SJCRH30 (cell line): ENCODE measurements at regions not wholly inside any gene's neighbourhood (a gene's known extent, or its start where the extent isn't known, plus 50 kb on each side); places are given as distances from the start of the nearest gene placed in this dataset.

Experiments
- DNase-seq, 2 experiments: peaks; one replicate each; pipeline ENCODE4 v3.0.0-alpha.2; 2015 to 2020
- H3K27ac ChIP-seq: fragments of 250-450 bp; sonication (Bioruptor Pico); 2 replicates; pipeline ENCODE4 v1.5.1; 2020; ENCODE audit warnings: mild to moderate bottlenecking, moderate library complexity
- H3K27me3 ChIP-seq: fragments of 250-450 bp; sonication (Bioruptor Pico); 2 replicates; pipeline ENCODE4 v1.5.1; 2020; ENCODE audit warnings: mild to moderate bottlenecking, moderate library complexity
- H3K36me3 ChIP-seq: fragments of 250-450 bp; sonication (Bioruptor Pico); 2 replicates; pipeline ENCODE4 v1.5.1; 2020; ENCODE audit warnings: mild to moderate bottlenecking, moderate library complexity
- H3K4me1 ChIP-seq: fragments of 250-450 bp; sonication (Bioruptor Pico); 2 replicates; pipeline ENCODE4 v1.5.1; 2020; ENCODE audit warnings: mild to moderate bottlenecking, moderate library complexity
- H3K4me3 ChIP-seq: fragments of 250-450 bp; sonication (Bioruptor Pico); 2 replicates; pipeline ENCODE4 v1.5.1; 2020; ENCODE audit warnings: mild to moderate bottlenecking, moderate library complexity
- H3K9me3 ChIP-seq: fragments of 250-450 bp; sonication (Bioruptor Pico); replicated peaks from 2 replicates; pipeline ENCODE4 v1.5.1; 2020; ENCODE audit warnings: mild to moderate bottlenecking, moderate library complexity

DNA sequence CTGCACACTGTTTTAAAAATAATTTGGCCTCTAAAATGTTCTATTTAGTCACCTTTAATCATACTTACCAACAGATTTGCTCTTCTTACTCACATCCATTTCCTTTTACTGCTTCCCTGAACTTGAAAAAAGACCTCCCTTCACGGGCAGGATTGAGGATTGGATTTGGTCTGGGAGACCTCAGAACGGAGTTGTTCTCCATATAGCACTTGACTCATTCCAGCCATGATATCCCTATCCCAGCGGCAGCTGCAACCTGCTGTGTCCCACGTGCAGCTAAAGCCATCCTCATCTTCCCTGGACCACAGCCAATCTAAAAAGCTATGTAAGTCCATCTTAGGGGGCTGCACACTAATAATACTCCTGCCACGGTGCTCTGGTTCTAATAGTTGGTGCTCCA, 97.0 kb upstream of the PTPRM start:
- H3K4me3 ChIP-seq: no peak overlapping the region
- DNase-seq: no peak
- no peak overlapping the region for H3K27ac ChIP-seq

GRCh38 chr18:7470503-7470902, 96.6 kb upstream of the PTPRM start:
- Histone ChIP-seq H3K9me3 (no peaks in the 10 kb centered on the region), H3K27ac (no peak overlapping the region)

More for the DNA sequence above, 97.0 kb upstream of the PTPRM start:
- Histone ChIP-seq H3K27me3 (no peaks in the 10 kb centered on the region), H3K4me1 (no peaks in the 10 kb centered on the region), H3K9me3 (no peaks in the 10 kb centered on the region), H3K36me3 (no peaks in the 10 kb centered on the region)

GRCh38 chr18:7476386-7476785, 90.7 kb upstream of the PTPRM start:
- Histone ChIP-seq H3K36me3 (no peaks in the 10 kb centered on the region), H3K27ac (no peak overlapping the region), H3K4me3 (no peak overlapping the region), H3K9me3 (no peaks in the 10 kb centered on the region), H3K4me1 (no peaks in the 10 kb centered on the region), H3K27me3 (no peaks in the 10 kb centered on the region)
- DNase-seq: no peak

More at GRCh38 chr18:7470503-7470902, 96.6 kb upstream of the PTPRM start:
- no peak for DNase-seq
- H3K36me3 ChIP-seq: no peaks in the 10 kb centered on the region
- no peak overlapping the region for H3K4me3 ChIP-seq
- no peaks in the 10 kb centered on the region for H3K4me1 ChIP-seq
- no peaks in the 10 kb centered on the region for H3K27me3 ChIP-seq

DNA sequence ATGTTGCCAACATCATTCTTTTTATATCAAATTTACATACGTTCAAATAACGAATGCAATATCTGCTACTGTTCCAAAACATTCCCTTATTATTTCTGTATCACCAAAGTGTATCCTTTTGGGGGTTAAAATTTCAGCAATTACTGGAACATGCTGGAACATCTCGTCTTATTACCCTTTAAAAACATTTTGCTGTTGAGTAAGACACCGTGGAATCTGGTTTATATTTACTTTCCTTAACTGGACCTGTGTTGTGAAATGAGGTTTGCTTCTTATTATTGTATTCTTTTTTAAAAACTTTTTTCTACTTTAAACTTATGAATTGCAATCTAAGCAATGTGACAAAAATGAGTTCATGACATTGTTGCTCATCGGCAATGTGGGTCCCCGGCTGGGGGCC, 87.4 kb upstream of the PTPRM start:
- H3K4me1 ChIP-seq: no peaks in the 10 kb centered on the region
- H3K4me3 ChIP-seq: no peak overlapping the region
- H3K27ac ChIP-seq: no peak overlapping the region
- no peaks in the 10 kb centered on the region for H3K9me3 ChIP-seq
- H3K27me3 ChIP-seq: no peaks in the 10 kb centered on the region
- H3K36me3 ChIP-seq: no peaks in the 10 kb centered on the region
- no peak for DNase-seq

DNA sequence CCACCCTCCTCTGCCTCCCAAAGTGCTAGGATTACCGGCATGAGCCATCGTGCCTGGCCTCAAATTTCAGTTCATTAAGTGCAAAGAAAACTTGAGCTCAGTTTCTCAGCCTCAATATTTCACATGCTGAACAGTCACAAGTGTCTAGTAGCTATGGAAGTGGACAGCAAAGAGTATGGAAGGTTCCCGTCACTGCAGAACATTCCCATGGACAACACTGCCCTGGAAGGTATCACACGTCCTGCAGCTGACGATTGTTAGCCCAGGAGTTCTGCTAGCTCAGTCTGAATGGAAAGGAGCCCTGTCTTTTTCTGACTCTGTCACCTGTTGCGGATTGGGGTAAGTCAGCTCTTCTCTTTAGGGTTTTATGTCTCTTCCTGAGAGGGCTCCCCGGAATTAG, 86.2 kb upstream of the PTPRM start:
- no peak for DNase-seq
- no peak overlapping the region for H3K27ac ChIP-seq
- no peaks in the 10 kb centered on the region for H3K4me1 ChIP-seq
- no peaks in the 10 kb centered on the region for H3K9me3 ChIP-seq
- no peaks in the 10 kb centered on the region for H3K27me3 ChIP-seq
- H3K36me3 ChIP-seq: no peaks in the 10 kb centered on the region
- no peak overlapping the region for H3K4me3 ChIP-seq

DNA sequence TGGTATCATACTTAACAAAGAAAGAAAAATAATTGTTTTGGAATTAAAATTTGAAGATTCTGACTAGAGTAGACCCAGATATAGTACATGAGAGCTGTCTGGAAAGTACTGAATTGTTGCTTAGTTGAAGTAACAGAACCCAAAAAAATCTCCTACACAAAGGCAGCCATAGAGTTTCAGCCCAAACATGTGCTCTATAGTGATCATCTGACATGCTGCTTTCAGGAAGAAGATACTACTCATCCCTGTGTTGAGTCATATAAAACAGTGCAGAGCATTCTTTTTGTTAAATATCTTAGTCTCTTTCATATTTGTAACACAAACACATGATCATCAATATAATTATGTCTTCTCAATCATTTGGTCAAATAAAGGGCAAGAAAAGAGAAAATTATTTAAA, 84.8 kb upstream of the PTPRM start:
- DNase-seq: no peak
- Histone ChIP-seq H3K27ac (no peak overlapping the region), H3K4me1 (no peaks in the 10 kb centered on the region), H3K9me3 (no peaks in the 10 kb centered on the region), H3K4me3 (no peak overlapping the region), H3K36me3 (no peaks in the 10 kb centered on the region), H3K27me3 (no peaks in the 10 kb centered on the region)

- no peaks in the 10 kb centered on the region for H3K4me1 ChIP-seq
- no peak overlapping the region for H3K27ac ChIP-seq
- H3K36me3 ChIP-seq: no peaks in the 10 kb centered on the region
- DNase-seq: no peak
- no peaks in the 10 kb centered on the region for H3K27me3 ChIP-seq
- no peaks in the 10 kb centered on the region for H3K9me3 ChIP-seq
- H3K4me3 ChIP-seq: no peak overlapping the region
Observed at GRCh38 chr18:7485616-7486015, 81.5 kb upstream of the PTPRM start.

DNA sequence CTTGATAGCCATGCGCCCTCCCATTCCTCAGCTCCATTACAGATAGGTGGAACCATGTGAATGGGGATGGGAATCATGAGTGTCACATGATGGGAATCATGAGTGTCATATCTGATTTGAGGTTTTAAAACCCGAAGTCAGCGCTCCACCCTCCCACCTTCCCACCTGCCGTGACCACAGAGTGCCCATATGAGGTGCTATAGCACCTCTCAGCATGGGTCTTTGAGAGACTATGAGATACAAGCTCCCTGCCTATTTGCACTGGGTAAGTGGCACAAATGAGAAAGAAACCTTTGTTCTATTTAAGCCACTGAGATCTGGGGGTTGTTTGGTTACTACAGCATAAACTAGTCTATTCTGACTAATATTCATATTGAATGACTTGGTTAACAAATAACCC, 78.5 kb upstream of the PTPRM start:
- no peak for DNase-seq
- Histone ChIP-seq H3K4me3 (no peak overlapping the region), H3K9me3 (no peaks in the 10 kb centered on the region), H3K4me1 (no peaks in the 10 kb centered on the region), H3K27ac (no peak overlapping the region), H3K27me3 (no peaks in the 10 kb centered on the region), H3K36me3 (no peaks in the 10 kb centered on the region)

DNA sequence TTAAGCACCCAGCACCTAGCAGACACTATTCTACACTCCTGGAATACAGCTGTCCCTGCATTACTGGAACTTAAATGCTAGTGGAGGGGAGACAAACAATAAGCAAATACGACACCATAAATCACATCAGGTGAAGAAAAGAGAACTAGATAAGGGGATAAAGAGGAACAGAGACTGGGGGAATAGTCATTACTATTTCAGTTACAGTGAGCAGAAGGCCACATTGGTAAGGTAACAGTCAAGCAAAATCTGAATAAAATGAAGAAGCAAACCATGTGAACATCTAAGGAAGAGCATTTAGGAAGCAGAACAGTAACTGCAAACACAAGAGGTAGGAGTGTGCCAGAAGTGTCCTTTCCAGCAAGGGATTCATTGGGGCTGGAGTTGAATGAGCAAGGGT, 77.0 kb upstream of the PTPRM start:
- no peaks in the 10 kb centered on the region for H3K9me3 ChIP-seq
- no peak for DNase-seq
- no peak overlapping the region for H3K27ac ChIP-seq
- no peaks in the 10 kb centered on the region for H3K36me3 ChIP-seq
- H3K4me1 ChIP-seq: no peaks in the 10 kb centered on the region
- H3K27me3 ChIP-seq: no peaks in the 10 kb centered on the region
- no peak overlapping the region for H3K4me3 ChIP-seq

GRCh38 chr18:7492385-7492784, 74.7 kb upstream of the PTPRM start:
- Histone ChIP-seq H3K27ac (no peak overlapping the region), H3K4me1 (no peaks in the 10 kb centered on the region), H3K4me3 (no peak overlapping the region), H3K36me3 (no peaks in the 10 kb centered on the region), H3K9me3 (no peaks in the 10 kb centered on the region), H3K27me3 (no peaks in the 10 kb centered on the region)
- DNase-seq: no peak

GRCh38 chr18:7497081-7497480, 70.0 kb upstream of the PTPRM start:
- Histone ChIP-seq H3K9me3 (no peaks in the 10 kb centered on the region), H3K4me3 (no peak overlapping the region), H3K36me3 (no peaks in the 10 kb centered on the region), H3K27ac (no peak overlapping the region), H3K4me1 (no peaks in the 10 kb centered on the region), H3K27me3 (no peaks in the 10 kb centered on the region)
- DNase-seq: no peak

GRCh38 chr18:7511106-7511505, 56.0 kb upstream of the PTPRM start:
- Histone ChIP-seq H3K4me1 (no peaks in the 10 kb centered on the region), H3K4me3 (no peak overlapping the region), H3K9me3 (no peaks in the 10 kb centered on the region), H3K27me3 (no peaks in the 10 kb centered on the region), H3K27ac (no peak overlapping the region), H3K36me3 (no peaks in the 10 kb centered on the region)
- no peak for DNase-seq

GRCh38 chr18:7512348-7512747, 54.8 kb upstream of the PTPRM start:
- H3K4me1 ChIP-seq: no peaks in the 10 kb centered on the region
- H3K4me3 ChIP-seq: no peak overlapping the region
- no peak for DNase-seq
- H3K9me3 ChIP-seq: no peaks in the 10 kb centered on the region
- no peaks in the 10 kb centered on the region for H3K27me3 ChIP-seq
- H3K27ac ChIP-seq: no peak overlapping the region
- no peaks in the 10 kb centered on the region for H3K36me3 ChIP-seq

DNA sequence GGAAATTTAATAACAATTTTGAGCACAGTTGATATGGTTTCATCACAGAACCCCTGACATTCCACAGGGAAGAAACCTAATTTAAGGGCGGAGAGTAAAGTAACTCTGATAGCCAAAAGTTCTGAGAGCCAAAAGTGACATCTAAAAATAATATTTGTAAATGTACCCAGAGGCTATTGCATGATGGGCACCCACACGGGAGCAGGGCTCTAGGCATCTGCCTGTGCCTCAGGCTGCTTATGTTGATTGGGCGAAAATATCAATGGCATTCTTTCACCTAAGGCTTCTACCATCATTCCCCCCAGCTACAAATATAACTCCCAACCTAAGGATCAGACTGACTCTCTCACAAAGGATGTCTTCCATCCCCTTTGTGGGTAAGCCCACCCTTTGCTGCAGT, 54.1 kb upstream of the PTPRM start:
- no peaks in the 10 kb centered on the region for H3K27me3 ChIP-seq
- no peak for DNase-seq
- H3K9me3 ChIP-seq: no peaks in the 10 kb centered on the region
- no peak overlapping the region for H3K4me3 ChIP-seq
- no peak overlapping the region for H3K27ac ChIP-seq
- no peaks in the 10 kb centered on the region for H3K36me3 ChIP-seq
- no peaks in the 10 kb centered on the region for H3K4me1 ChIP-seq

- Histone ChIP-seq H3K27ac (no peak overlapping the region), H3K27me3 (no peaks in the 10 kb centered on the region), H3K4me3 (no peak overlapping the region), H3K36me3 (no peaks in the 10 kb centered on the region), H3K4me1 (no peaks in the 10 kb centered on the region), H3K9me3 (no peaks in the 10 kb centered on the region)
- DNase-seq: no peak
Observed at GRCh38 chr18:7514796-7515440, 52.2 kb upstream of the PTPRM start.

GRCh38 chr18:7516266-7517117, 50.6 kb upstream of the PTPRM start:
- H3K36me3 ChIP-seq: no peaks in the 10 kb centered on the region
- H3K9me3 ChIP-seq: no peaks in the 10 kb centered on the region
- no peaks in the 10 kb centered on the region for H3K4me1 ChIP-seq
- H3K27me3 ChIP-seq: no peaks in the 10 kb centered on the region
- H3K27ac ChIP-seq: no peak overlapping the region
- DNase-seq: no peak
- no peak overlapping the region for H3K4me3 ChIP-seq
